ENCODE measurements at regions not wholly inside any gene's neighbourhood (a gene's known extent, or its start where the extent isn't known, plus 50 kb on each side); places are given as distances from the start of the nearest gene placed in this dataset.

DNA sequence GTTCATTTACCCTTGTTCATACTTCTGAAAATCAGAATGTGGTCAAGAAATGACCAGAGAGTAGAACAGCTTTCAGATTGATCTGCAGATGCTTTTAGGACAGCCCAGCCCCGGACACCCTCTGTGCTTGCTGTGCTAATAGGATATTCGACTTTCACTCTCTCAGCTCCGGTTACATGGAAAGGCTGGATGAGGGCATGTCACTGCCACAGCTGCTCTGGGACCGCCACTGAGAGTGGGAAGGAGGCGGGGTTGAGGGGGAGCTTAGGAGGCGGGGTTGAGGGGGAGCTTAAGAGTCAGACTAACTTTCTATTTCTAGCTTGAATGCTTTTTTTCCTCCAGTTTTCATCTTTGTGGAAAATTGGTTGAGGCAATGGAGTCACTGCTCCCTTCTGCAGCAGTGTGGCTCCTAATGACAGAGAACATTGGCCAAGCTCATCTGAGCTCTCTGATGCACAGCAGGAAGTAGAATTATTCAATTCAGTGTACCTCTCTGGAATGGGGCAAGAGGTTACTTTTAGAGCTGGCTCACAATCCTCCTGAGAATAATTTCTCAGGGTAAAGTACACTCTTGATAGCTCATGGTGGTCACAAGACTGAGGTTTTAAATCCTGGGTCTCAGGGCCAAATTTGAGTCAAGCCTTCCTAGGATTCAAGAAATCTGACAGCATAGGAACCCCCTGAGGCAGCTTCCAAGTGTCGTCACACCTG, 74.6 kb upstream of the NPAS1 start:
- no peak for DNase-seq (ENCODE audit: low read depth)

DNA sequence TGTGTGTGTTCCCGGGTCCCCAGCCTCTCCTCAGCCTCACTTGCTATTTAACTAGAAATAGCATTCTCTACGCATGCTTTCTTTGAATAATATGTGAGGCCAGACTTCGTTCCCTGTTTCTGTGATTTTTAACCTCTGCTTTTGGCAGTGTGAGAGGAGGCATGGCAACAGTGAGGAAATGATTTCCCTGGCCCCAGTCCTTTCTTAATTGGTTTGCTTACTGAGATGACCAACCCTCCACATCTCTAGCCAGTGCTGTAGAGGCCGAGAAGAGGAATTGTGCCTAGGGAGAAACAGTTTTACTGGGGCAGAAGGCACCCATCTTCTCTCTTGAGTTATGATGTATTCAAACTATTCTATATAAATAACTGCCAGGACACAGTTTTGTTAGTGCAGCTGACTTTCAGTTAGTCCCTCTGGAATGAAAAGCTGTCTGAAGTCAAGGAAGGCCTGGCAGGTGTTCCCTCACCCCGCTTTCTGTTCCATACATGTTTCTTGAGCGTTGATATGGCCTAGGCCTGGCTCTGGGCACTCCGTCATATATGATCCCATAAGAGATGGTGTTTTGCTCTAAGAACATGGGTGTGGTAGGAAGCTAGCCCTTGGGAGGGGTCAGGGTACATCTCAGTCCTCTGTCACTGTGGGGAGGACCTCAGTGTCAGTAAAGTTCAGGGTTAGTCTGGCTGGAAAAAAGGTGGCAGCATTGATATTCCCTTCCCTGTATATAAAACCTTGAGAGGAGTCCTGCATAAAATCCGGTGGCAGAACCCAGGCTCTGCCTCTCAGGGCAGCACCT, 73.7 kb upstream of the NPAS1 start:
- no peak for DNase-seq (ENCODE audit: low read depth)

DNA sequence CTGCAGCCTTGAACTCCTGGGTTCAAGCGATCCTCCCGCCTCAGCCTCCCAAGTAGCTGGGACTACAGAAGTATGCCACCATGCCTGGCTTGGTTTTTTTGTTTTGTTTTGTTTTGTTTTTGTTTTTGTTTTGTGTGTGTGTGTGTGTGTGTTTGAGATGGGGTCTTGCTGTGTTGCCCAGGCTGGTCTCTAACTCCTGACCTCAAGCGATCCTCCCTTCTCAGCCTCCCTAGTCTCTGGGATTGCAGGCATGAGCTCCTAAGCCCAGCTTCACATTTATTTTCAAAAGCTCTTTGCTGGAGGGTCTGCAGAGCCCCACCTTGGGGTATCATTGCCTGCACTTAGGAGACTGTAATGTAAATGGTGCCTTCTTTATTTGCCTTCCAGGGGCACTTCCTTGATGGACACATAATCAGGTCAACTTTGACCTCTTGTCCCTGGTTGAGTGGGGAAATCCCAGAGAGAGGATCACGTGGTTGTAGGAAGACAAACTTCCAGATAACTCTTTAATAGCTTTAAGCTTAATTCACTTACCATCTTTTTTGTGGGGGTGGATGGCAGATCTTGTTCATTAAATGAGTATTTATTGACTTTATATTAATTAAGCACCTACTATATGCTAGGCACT, 72.9 kb upstream of the NPAS1 start:
- no peak for DNase-seq (ENCODE audit: low read depth)

DNA sequence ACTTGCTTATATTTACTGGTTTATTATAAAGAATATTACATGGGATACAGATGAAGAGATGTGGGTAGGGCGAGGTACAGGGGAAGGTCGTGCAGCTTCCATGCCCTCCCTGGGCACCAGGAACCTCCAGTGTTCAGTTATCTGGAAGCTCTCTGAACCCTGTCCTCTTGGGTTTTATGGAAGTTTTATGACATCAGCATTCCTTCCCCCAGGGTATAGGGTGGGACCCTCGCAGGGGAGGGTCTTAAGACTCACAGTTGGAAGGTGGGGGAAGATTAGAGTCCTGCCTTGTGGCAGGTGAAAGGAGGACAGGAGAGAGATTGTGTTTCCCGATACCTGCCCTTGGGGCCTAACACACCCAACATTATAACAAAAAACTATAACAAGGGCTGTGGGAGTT, 71.8 kb upstream of the NPAS1 start:
- DNase-seq (ENCODE audit: low read depth): no peak

DNA sequence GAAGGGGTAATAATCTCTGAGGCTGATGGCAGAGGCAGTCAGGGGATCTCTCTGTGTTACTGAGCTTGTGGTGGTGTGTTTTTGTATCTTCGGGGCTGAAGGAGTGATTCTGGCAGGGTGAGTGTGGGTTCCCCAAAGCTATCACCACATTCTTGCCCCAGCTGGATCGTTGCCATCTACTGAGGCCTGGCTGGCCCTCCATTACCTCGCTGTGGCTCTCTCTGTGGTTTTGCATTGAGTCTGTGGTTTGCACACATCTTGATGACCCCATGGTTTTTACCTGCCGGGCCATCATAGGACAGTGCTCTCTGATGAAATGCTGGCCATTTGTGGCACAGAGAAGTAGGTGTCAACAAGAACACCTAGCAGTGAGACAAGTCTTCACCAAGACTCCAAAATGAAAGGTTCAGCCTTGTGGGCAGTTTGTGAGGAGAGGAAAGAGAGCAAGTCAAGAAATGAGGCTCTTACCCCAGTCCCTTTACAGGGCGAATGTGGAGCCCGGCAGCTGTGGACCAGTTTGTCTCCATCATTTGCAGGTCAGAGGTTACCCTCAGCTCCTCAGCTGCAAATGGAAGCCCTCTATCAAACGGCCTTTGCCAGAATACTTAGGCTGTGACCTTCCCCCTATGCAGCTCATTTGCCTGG, 69.0 kb upstream of the NPAS1 start:
- no peak for DNase-seq (ENCODE audit: low read depth)

DNA sequence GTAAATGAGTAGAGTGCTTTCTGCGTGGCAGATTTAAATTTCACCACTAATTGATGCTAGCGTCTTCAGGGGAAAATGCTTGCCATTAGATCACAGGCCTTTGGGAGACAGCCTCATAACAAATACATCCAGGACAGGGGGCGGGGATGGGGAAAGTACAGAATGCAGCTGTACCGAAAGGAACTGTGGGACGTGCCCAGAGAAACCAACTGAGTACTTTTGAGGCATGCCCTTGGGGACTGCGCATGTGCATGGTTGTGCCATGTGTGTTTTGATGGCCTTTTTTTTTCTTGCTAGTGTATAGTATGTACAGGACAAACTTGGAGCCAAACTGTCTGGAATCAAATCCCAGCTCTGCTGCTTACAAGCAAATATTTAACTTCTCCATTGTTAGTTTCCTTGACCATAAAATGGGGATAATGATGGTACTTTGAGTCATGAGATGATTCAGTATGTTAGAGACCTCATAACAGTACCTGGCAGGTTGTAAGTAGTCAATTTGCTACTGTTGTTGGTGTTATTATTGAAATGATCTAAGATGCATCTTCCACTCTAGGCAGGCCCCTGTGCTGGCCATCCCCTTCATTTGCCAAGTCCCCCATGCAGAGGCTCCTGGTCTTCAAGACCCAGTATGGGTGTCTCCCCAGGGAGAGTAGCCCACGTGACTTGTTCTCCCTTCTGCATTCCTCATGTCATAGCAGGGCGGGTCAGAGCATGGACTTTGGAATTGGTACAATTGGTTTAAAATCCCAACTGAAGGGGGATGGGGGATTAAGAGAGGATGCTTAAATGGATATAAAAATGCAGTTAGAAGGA, 68.3 kb upstream of the NPAS1 start:
- DNase-seq (ENCODE audit: low read depth): peak; percentile 90

DNA sequence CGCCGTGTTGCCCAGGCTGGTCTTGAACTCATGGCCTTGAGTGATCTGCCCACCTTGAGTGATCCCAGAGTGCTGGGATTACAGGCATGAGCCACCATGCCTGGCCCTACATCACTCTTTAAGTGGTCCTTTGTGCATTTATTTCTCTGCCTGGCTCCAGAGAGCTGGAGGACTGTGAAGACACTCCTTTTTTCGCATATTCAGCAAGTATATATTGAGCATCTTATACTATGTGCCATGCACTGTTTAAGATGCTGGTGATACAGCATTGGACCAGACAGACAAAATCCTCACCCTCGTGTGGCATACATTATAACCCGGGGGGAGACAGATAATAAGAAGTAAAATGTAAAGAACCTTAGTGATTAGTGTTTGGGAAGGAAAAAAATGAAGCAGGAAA, 66.8 kb upstream of the NPAS1 start:
- DNase-seq (ENCODE audit: low read depth): no peak

DNA sequence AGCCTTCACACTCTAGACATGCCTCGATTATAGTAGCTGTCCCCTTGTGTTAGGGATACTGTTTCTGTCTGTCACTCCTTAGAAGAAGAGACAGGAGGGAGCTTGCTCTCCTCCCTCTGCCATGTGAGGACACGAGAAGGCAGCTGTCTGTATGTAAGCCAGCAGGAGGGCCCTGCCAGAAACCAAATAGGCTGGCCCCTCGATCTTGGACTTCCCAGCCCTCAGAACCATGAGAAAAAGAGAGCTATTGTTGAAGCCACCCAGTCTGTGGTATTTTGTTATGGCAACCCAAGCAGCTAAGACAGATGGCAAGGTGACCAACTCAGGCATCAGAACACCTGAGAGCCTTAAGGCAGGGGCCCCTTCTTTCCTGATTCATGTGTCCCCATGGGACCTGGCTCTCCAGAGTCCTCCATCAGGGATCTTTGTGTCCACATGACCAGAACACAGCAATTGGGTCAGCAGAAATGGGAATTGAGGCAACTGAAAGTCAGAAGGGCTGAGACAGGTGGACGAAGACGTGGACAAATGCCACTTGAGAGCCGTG, 65.6 kb upstream of the NPAS1 start:
- no peak for DNase-seq (ENCODE audit: low read depth)

DNA sequence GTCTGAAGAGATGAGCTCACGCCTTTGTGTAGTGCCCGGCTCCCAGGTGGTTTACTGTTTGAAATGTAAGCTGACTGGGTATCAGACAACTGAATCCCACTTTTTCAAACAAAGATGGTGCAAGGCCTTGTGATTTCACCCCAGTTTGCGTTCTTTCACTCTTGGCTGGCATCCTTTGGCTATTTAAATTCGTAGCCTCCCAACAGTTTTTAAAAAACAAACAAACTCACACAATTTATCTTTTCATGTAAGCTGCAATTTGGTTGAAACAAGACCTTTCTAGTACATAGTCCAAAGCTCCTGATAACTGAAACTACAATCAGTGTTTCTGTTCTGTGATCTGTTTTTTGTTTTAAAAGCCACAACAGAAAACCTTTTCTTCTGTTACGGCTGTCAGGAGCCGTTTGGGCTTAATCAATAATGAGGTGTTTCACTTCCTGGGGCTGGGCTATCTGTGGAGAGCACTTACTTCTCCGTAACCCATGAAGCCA, 65.1 kb upstream of the NPAS1 start:
- DNase-seq (ENCODE audit: low read depth): no peak

DNA sequence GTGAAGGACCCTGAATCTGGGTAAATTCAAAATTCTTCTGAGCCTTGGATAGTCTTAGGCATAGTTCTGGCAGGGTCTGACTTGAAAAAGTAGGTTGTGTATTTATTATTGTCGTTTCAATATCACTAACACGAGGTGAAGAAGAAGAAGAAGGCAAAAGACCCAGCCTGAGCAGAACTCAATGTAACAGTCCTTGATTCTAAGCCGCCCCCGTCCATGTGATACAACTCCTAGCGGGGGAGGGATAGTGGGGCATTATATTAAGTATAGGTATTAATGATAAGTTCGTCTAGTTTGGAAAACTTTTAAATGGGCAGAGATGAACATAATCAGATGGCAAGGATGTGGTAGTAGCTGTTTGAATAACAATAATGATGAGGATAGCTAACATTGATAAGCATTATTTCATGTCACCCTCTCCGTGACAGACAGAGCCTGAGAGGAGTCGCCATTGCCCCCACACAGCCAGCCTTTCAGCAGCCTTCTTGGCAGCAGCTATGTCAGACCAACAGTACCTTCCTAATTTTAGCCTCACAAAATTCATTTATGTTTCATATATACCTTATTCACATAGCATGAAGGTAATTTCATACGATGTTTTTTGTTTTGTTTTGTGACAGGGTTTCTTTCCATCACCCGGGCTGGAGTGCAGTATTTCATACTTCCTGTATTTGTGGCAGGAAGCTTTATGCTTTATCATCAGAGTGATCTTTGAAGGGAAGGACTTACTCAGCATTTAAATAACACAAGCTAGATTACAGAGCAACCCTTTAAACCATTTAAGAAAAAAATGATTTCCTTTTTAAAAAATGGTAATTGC, 64.4 kb upstream of the NPAS1 start:
- DNase-seq (ENCODE audit: low read depth): peak; percentile 62

DNA sequence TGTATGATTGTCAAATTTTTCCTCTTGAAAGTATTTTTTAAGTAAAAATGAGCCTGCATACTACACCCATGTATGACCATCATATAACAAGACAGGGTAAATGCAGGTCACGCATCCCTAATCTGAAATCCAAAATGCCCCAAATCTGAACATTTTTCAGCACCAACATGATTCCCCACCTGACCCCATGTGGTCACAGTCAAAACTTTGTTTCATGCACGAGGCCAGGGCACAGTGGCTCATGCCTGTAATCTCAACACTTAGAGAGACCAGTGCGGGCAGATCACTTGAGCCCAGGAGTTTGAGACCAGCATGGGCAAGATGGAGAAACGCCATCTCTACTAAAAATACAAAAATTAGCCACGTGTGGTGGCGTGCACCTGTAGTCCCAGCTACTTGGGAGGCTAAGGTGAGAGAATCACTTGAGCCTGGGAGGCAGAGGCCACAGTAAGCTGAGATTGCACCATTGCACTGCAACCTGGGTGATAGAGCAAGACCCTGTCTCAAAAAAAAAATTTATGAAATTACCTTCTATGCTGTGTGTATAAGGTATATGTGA, 63.7 kb upstream of the NPAS1 start:
- no peak for DNase-seq (ENCODE audit: low read depth)

DNA sequence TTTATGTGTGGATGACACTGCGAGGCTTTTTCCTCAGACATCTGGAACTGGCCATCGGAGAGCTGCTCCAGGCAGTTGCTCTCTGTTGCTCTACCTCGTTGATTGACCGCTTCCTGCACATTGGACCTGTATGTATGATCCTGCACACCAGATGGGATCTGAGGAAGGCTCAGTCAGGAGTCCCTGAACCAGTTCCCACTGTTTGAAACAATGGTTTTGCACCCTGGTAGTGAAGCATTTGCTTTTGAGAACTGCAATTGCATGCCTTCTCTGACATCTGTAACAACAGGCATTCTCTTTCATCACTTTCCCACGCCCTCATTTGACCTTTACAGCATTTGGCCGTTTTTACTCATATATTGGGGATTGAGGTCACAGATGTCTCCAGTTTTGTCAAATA, 61.1 kb upstream of the NPAS1 start:
- DNase-seq (ENCODE audit: low read depth): no peak

DNA sequence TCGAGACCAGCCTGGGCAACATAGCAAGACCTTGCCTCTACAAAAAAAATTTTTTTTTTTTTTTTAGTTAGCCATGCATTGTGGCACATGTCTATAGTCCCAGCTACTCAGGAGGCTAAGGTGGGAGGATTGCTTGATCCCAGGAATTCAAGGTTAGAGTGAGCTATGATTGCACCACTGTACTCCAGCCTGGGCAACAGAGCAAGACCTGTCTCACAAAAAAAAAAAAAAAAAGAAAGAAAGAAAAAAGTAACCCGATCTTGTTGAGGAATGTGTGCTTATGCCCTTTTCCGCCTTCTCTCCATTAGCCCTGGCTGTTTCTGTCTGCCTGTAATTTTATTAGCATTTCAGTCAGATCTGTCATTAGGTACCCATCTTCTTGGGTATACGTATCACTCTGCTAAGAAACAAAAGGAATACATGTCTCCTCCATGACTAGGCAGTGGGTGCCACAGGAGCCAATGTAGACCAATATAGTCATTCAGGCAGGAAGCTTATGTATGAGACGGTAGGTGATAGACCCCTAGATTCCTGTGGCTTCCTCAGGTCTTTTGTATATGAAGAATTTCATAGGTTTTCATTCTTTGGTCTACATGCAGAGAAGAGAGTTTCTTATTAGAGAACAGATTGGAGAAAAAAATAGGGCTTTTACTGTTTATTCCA, 59.6 kb upstream of the NPAS1 start:
- no peak for DNase-seq (ENCODE audit: low read depth)

DNA sequence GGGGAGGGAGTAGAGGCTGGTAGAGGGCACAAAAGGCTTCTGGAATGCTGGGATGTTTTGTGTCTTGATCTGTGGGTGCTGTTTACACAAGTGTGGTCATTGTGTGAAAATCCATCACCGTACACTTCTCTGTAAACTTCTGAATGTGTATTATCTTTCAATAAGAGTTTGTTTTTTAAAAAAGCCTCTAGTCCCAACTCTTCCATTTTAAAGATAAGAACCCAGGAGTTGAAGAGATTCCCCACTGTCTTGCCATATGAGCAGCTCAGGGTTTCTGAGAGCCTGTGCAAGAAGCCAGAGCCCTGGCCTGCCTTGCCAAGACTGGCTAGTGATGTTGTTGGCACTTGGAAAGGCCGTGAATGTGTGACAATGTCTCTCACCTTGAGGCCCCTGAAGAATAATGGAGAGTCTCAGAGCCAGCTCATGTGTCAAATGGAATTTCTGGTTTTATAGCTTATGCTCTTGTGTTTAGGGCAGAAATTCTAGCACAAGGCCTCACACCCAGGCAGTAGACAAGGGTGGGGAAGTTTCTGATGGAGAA, 57.5 kb upstream of the NPAS1 start:
- no peak for DNase-seq (ENCODE audit: low read depth)

DNA sequence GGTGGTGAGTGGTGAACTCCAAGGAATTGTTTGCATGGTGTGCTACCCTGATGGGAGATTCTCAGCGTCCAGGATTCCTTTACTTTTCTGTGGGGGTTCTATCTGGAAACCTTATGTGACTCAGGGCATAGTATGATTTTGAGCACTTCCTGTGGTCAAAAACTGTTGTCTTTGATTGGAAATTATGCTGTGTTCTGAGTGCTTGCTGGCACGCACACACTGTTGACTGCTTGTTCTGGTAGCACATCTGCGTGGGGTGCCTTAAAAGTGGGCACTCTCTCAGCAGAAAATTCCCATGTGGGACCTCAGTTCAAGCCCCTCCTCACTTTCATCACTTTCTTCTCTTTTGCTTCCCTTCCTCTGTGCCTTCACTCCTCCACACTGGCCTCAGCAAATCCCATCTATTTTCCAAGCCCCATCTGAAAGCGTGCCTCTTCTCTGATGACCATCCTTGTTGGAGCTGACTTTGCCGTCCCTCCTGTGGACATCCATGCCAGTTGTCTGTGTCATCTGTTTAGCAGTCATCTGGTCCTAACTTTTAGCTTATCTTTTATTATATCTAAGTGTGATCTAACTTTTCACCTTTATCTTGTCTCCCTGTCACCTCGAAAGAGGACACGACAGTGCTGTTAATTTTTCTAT, 56.4 kb upstream of the NPAS1 start:
- DNase-seq (ENCODE audit: low read depth): peak; percentile 93

DNA sequence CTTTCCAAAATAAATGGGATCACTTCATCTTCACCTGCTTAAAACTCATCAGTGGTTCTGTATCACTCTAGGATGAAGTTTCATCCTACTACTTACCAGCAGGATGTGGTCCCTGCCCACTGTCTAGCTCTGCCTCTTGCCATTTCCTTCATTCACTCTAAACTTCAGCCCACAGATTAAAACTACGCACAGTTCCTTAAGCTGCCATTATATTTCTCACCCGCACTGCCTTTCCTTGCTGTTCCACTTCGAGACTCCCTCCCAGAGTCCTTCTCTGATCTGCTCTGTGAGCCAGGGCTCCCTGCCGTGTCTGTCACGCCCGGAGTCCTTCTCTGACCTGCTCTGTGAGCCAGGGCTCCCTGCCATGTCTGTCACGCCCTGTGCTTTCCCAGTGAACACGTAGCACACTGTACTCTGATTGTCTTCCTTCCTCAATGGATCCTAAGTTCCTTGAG, 52.0 kb upstream of the NPAS1 start:
- no peak for DNase-seq (ENCODE audit: low read depth)

All from HT1080 (cell line).